Effector memory CD8-positive, alpha-beta T cell (primary cell): ENCODE measurements at regions not wholly inside any gene's neighbourhood (a gene's known extent, or its start where the extent isn't known, plus 50 kb on each side); places are given as distances from the start of the nearest gene placed in this dataset.
A peak's percentile ranks its signal among the peaks of the same experiment; 100 is the strongest.
"Not testable (repeated sequence)": the region's sequence is repeated elsewhere in the genome, so short reads cannot be mapped to it uniquely, and the experiment has no call there.

ENCODE experiments used
- ATAC-seq: fragments of 150-1000 bp; cut with Tn5 transposase; replicated peaks from 2 replicates; pipeline ENCODE4 v1.10.0; 2021; ENCODE audit warnings: mild to moderate bottlenecking, moderate library complexity
- DNase-seq, 3 experiments: peaks; one replicate each; pipeline ENCODE4 v3.0.0; 2021
- H3K27ac Mint-ChIP-seq, 2 donors: one replicate each; pipeline ENCODE4 v1.8.0; 2022; ENCODE audit warnings: mild to moderate bottlenecking in 2 of 2, mixed read lengths in 2 of 2, moderate library complexity in 2 of 2
- H3K27me3 Mint-ChIP-seq, 2 donors: one replicate each; pipeline ENCODE4 v1.8.0; 2022; ENCODE audit warnings: mixed read lengths in 2 of 2
- H3K36me3 Mint-ChIP-seq: one replicate; pipeline ENCODE4 v1.8.0; 2022; ENCODE audit warnings: mild to moderate bottlenecking, moderate library complexity, mixed read lengths; ENCODE audit not compliant: insufficient read depth
- H3K4me1 Mint-ChIP-seq, 2 donors: one replicate each; pipeline ENCODE4 v1.8.0; 2022; ENCODE audit warnings: low read depth in 2 of 2, mixed read lengths in 2 of 2
- H3K4me3 Mint-ChIP-seq, 2 donors: one replicate each; pipeline ENCODE4 v1.8.0; 2022; ENCODE audit warnings: mild to moderate bottlenecking in 2 of 2, mixed read lengths in 2 of 2, moderate library complexity in 2 of 2
- H3K9me3 Mint-ChIP-seq, 2 donors: one replicate each; pipeline ENCODE4 v1.8.0; 2022; ENCODE audit warnings: mixed read lengths in 2 of 2

DNA sequence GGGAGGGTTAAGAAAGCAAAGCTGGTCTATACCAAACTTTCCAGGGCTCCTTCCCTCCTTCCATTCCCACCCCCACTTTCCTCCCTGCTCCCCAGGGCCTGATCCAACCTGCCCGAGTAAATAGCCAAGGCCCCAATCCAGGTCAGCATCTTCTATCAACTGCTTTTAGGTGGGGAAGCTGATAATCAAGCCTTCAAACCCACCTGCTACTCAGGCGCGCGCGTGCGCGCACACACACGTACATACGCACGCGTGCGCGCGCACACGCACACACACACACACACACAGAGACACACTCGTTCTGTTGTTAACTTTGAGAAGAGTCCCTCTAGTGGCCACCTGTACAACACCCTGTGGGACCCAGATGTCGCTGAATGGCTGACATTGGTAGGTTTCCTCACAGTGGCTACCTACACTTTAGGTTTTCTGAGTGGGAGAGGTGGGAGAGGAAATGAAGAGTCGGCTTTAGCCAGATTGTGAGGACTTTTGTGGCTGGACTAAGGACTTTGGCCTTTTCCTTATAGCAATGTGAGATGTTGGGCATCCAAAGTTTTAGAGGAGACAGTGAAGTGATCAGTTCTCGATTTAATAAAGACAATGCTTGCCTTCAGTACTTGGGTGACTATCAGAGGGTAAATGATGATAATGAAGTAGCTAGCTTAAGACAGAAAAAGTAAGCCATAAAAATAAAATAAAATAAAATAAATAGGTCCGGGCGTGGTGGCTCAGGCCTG is 179.9 kb upstream of the C2CD4B start:
- Mint-ChIP-seq H3K9me3 (no peaks in the 10 kb centered on the region), H3K4me1 (peaks cover 4 to 6% of the 10 kb centered on the region in 2 donors), H3K27me3 (peaks cover 12 to 13% of the 10 kb centered on the region in 2 donors), H3K4me3 (peak overlapping the region; percentile 69 to 76), H3K27ac (peak overlapping the region in 1 of 2 donors; percentile 84), H3K36me3 (peaks cover 3% of the 10 kb centered on the region)
- DNase-seq = peak; percentile 4 to 29 (median 8)
- ATAC-seq = peak; percentile 69

DNA sequence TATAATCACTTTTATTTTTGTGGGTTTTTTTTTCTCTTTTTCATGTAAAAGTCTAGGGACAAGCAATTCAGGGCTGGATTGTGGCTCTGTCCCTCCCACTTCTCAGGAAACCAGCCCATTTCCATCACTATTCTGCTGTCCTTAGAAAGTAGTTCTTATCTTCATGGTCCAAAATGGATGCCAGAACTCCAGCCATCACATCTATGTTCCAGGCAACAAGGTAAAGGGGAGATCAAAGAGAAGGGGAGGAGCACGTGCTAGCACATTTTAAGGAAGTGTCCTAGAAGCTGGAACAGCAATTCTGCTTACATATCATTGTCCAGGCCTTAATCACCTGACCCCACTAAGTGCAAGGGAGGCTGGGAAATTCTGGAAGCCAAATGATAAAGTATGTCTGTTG is 181.1 kb upstream of the C2CD4B start:
- H3K36me3 Mint-ChIP-seq = peaks cover 3% of the 10 kb centered on the region
- no peak for ATAC-seq
- H3K4me1 Mint-ChIP-seq = peaks cover 4 to 6% of the 10 kb centered on the region in 2 donors
- H3K27me3 Mint-ChIP-seq = peaks cover 6 to 14% of the 10 kb centered on the region in 2 donors
- no peaks in the 10 kb centered on the region for H3K9me3 Mint-ChIP-seq
- H3K27ac Mint-ChIP-seq = no peak overlapping the region
- no peak overlapping the region for H3K4me3 Mint-ChIP-seq
- DNase-seq = no peak

DNA sequence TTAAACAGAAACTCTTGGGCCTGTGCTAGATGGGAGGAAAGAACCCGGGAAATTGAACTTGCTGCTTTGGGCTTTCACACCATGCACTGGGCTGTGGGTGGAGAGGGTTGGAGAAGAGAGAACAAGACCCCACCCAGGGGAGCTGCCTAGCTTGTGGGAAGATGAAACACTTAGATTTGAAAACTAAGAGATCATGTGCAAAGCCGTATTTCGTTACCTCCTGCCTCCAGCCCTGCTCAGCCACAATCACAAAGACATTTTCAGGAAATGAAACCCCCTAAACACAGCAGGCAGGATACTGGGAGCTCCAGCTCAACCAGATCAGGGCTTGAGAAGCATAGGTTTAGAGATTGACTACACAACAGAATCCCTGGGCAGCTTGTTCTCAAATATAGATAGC is 183.0 kb upstream of the C2CD4B start:
- no peaks in the 10 kb centered on the region for H3K9me3 Mint-ChIP-seq
- ATAC-seq = no peak
- H3K27ac Mint-ChIP-seq = no peak overlapping the region
- H3K4me1 Mint-ChIP-seq = peaks cover 4 to 6% of the 10 kb centered on the region in 2 donors
- no peak for DNase-seq
- H3K27me3 Mint-ChIP-seq = peaks cover 21 to 23% of the 10 kb centered on the region in 2 donors
- H3K4me3 Mint-ChIP-seq = no peak overlapping the region
- peaks cover 3% of the 10 kb centered on the region for H3K36me3 Mint-ChIP-seq

DNA sequence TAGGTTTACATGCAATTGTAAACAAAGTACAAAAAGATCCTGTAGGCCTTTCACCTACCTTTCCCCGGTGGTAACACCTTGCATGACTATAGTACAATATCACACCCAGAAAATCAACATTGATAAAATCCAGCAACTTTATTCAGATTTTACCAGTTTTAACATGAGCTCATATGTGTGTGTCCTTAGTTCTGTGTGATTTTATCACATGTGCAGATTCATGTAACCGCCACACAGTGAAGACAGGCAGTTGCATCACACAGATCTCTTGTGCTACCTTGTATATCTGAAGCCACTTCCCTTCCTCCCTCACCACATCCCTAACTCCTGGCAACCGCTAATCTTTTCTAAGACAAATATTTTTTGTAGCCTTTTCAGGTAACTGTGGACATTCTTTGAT is 183.5 kb upstream of the C2CD4B start:
- H3K4me1 Mint-ChIP-seq = peaks cover 4 to 6% of the 10 kb centered on the region in 2 donors
- H3K36me3 Mint-ChIP-seq = peaks cover 3% of the 10 kb centered on the region
- ATAC-seq (no peak), DNase-seq (no peak)
- H3K4me3 Mint-ChIP-seq = no peak overlapping the region
- H3K27ac Mint-ChIP-seq = no peak overlapping the region
- H3K27me3 Mint-ChIP-seq = peaks cover 21 to 27% of the 10 kb centered on the region in 2 donors
- H3K9me3 Mint-ChIP-seq = no peaks in the 10 kb centered on the region

DNA sequence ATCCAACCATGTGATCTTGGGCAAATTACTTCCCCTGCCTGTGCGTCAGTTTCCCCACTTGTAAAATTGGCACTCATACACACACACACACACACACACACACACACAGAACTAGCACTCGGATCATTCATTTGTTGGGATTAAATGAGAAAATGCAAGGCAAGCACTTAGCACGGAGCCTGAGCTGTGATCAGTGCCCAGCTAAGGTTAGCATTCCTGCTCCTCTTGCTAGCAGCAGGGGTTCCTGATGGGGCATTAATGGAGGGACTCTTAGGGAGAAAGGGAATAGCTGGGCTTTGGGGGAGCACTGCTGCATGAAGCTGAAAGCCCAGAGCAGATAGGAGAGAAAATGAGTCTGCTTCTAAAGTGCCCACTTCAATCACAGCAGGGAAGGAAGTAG is 187.7 kb upstream of the C2CD4B start:
- Mint-ChIP-seq H3K4me3 (no peak overlapping the region), H3K27ac (no peak overlapping the region), H3K36me3 (peaks cover 3% of the 10 kb centered on the region), H3K27me3 (peaks cover 25 to 59% of the 10 kb centered on the region in 2 donors), H3K9me3 (no peaks in the 10 kb centered on the region), H3K4me1 (no peaks in the 10 kb centered on the region)
- ATAC-seq = no peak
- DNase-seq = no peak

DNA sequence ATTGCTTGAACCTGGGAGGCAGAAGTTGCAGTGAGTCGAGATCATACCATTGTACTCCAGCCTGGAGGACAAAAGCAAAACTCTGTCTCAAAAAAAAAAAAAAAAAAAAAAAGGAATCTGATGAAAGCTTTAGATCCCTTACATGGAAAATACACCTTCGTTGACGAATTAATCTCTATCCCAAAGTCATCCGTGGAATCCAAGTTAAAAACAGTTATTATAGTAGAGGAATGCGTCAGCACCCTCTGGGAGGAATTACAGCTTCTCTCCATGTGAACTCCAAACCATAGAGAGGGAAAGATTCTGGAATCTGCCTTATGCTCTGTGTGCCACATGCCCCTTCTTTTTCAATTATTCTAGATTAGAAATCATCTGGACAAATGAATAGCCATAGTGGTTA is 192.3 kb upstream of the C2CD4B start:
- Mint-ChIP-seq H3K27ac (no peak overlapping the region), H3K27me3 (peaks cover 32 to 89% of the 10 kb centered on the region in 2 donors), H3K4me3 (no peak overlapping the region), H3K4me1 (no peaks in the 10 kb centered on the region), H3K9me3 (no peaks in the 10 kb centered on the region), H3K36me3 (no peaks in the 10 kb centered on the region)
- ATAC-seq (no peak), DNase-seq (no peak)

DNA sequence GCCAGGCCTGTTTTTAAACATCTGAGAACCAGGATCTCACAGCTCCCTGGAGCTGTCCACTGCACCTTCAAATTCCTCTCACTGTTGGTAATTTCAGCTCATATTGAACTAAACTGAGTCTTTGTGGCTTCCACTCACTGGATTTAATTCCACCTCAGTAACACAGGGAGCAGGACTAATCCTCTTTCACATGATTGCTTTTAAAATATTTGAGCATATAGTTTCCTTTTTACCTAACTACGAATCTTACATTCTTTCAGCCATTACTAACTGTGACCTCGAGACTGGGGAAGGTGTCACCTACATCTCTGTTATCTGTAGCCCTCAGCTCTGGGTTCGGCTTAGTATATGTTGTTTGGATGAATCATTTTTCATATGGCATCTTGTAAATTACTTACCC is 194.3 kb upstream of the C2CD4B start:
- no peaks in the 10 kb centered on the region for H3K4me1 Mint-ChIP-seq
- H3K9me3 Mint-ChIP-seq = no peaks in the 10 kb centered on the region
- no peaks in the 10 kb centered on the region for H3K36me3 Mint-ChIP-seq
- ATAC-seq (no peak), DNase-seq (no peak)
- H3K4me3 Mint-ChIP-seq = no peak overlapping the region
- H3K27me3 Mint-ChIP-seq = peaks cover 37 to 85% of the 10 kb centered on the region in 2 donors
- no peak overlapping the region for H3K27ac Mint-ChIP-seq

DNA sequence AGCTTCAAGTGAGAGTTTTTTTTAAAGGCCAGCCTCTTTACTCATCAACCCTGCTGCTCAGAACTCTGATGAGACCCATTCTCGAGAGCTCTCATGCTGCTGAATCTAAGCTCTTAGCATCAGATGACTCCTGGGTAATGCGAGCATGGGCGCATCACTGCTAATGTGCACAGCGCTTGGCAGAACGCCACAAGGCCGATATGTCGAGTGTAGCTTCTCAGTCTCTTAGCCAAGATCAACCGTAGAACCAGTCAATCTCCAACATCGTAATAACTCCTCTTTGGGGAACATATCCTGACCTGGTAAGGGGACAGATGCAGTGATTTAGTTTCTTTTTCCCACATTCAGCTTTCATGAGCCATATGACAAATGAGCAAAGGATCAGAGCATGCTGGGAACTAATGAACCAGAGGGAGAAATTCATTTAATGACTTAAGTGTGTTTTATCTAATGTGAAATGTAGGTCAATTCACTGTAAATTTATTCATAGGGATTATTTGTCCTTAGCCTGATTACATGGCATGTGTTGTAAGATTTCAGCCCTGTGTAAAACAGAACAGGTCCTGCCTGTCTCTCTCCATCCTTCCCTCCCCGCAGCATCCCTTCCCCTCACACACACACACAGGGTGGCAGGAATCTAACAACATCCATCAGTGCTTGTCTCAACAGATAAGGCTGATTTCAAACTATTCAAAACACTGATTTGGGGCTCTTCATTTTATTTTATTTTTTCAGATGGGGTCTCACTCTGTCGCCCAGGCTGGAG is 195.4 kb upstream of the C2CD4B start:
- Mint-ChIP-seq H3K4me1 (no peaks in the 10 kb centered on the region), H3K27ac (no peak overlapping the region), H3K9me3 (no peaks in the 10 kb centered on the region), H3K4me3 (no peak overlapping the region), H3K27me3 (peaks cover 48 to 86% of the 10 kb centered on the region in 2 donors), H3K36me3 (no peaks in the 10 kb centered on the region)
- no peak for ATAC-seq
- DNase-seq = no peak

DNA sequence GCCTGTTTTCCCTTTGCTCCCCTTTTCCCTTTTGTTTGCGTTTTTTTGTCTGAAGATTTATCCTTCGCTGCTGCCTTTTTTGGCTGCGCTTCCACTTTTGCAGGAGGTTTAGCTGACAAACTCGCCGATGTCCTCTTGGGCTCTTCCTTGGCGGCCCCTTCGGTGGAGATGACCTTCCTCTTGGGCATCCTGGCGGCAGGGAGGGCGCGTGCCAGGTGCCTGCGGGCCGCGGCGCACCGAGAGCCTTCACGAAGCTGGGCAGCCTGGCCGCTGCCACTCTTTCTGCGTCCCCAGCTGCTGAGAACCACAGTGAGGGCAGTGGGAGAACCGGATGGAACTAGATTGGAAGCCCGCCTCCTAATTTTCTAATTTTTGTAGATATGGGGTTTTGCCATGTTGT is 197.1 kb upstream of the C2CD4B start:
- Mint-ChIP-seq H3K27me3 (peaks cover 58 to 90% of the 10 kb centered on the region in 2 donors), H3K4me3 (no peak overlapping the region), H3K36me3 (no peaks in the 10 kb centered on the region), H3K4me1 (no peaks in the 10 kb centered on the region), H3K9me3 (no peaks in the 10 kb centered on the region), H3K27ac (no peak overlapping the region)
- ATAC-seq (no peak), DNase-seq (no peak)

DNA sequence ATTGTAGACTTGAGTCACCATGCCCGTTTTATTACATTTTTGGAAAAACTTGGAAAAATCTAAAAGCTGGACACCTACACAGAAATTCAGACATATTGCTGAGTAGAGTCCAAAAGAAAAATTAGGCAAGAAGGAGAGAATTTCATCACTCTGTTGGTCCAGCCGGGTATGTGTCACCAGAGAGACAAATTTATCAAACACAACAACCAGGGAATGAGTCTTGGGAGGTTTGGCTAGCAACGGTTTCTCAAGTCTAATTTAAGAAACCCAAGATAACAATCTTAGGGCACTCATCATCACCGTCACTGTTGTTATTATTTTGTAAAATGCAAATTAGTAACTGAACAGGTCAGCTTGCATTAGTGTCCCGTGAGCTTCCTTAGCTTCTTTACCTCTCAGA is 197.5 kb upstream of the C2CD4B start:
- H3K4me3 Mint-ChIP-seq = no peak overlapping the region
- no peaks in the 10 kb centered on the region for H3K4me1 Mint-ChIP-seq
- no peaks in the 10 kb centered on the region for H3K9me3 Mint-ChIP-seq
- ATAC-seq (no peak), DNase-seq (no peak)
- no peaks in the 10 kb centered on the region for H3K36me3 Mint-ChIP-seq
- no peak overlapping the region for H3K27ac Mint-ChIP-seq
- peaks cover 56 to 87% of the 10 kb centered on the region in 2 donors for H3K27me3 Mint-ChIP-seq

DNA sequence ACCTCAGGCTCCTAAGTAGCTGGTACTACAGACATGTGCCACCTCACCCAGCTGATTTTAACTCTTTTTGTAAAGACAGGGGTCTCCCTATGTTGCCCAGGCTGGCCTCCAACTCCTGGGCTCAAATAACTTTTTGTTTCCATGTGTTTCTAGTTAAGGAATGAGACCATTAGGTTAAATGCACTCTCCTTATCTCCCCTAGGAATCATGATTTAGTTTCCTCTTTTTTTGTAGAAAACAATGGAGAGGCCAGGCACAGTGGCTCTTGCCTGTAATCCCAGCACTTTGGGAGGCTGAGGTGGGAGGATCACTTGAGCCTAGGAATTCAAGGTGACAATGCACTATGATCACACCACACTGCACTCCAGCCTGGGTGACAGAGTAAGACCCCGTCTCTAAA is 198.8 kb upstream of the C2CD4B start:
- no peak overlapping the region for H3K4me3 Mint-ChIP-seq
- H3K27ac Mint-ChIP-seq = no peak overlapping the region
- no peaks in the 10 kb centered on the region for H3K36me3 Mint-ChIP-seq
- peaks cover 56 to 75% of the 10 kb centered on the region in 2 donors for H3K27me3 Mint-ChIP-seq
- no peaks in the 10 kb centered on the region for H3K4me1 Mint-ChIP-seq
- DNase-seq (no peak), ATAC-seq (no peak)
- H3K9me3 Mint-ChIP-seq = no peaks in the 10 kb centered on the region

DNA sequence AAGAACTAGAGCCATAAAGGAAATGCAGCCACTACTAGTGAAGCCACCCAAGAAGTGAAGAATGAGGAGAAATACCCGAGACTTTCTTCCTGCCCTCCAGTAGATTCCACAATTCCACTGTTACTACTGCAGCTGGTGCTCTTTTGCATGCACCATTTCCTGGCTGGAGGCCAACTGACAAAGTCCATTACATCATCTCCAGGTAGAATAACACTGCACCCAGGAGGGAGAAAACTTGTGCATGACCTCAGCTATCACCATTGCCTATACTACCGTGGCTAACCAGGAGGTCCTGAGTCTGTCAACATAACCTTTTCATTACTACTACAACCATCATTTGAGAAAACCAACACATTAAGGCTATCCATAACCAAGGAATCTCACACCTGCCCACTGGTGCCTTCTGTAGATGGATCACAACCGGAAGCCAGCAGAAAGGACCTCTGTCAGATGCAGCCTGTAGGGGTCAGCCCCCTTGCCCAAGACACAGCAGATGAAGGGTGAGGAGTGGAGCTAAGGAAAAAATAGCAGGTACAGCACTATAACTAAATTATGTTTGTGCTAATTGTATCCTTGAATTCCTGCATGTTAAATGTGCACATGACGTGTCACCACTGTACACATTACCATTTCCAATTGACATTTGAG is 200.8 kb upstream of the C2CD4B start:
- Mint-ChIP-seq H3K4me1 (no peaks in the 10 kb centered on the region), H3K36me3 (no peaks in the 10 kb centered on the region), H3K27ac (no peak overlapping the region), H3K4me3 (no peak overlapping the region), H3K9me3 (no peaks in the 10 kb centered on the region), H3K27me3 (peaks cover 51 to 63% of the 10 kb centered on the region in 2 donors)
- no peak for ATAC-seq
- no peak for DNase-seq

DNA sequence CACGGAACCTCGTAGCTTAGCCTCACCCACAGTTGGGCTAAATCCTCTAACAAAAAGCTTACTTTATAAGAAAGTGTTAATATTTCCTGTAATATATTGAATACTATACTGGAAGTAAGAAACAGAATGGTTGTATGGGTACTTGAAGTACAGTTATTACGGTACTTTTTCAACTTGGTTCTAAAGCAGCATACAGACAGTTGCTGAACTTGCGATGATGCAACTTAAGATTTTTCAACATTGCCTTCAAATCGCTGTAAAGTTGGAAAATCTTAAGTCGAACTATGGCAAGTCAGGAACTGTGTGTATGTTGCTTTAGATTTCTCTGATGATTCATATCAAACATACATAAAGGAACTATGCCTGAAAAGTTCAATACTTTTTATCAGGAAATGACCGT is 204.4 kb upstream of the C2CD4B start:
- Mint-ChIP-seq H3K36me3 (no peaks in the 10 kb centered on the region), H3K27ac (no peak overlapping the region), H3K4me3 (no peak overlapping the region), H3K4me1 (no peaks in the 10 kb centered on the region), H3K9me3 (no peaks in the 10 kb centered on the region), H3K27me3 (peaks cover 62 to 63% of the 10 kb centered on the region in 2 donors)
- no peak for ATAC-seq
- DNase-seq = no peak

DNA sequence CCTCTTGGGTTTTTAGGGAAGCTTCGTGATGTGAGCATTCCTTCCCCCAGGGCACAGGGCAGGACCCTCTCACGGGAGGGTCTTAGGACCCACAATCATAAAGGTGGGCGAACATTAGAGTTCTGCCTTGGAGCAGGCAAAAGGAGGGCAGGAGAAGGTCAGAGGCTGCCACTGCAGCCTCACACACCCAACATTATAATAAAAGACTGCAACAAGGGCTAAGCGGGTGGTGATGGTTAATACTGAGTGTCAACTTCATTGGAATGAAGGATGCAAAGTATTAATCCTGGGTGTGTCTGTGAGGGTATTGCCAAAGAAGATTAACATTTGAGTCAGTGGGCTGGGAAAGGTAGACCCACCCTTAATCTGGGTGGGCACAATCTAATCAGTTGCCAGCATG is 206.6 kb upstream of the C2CD4B start:
- H3K4me3 Mint-ChIP-seq, H3K4me1 Mint-ChIP-seq, H3K27ac Mint-ChIP-seq, ATAC-seq, H3K9me3 Mint-ChIP-seq, H3K36me3 Mint-ChIP-seq, DNase-seq: not testable (repeated sequence)
- peaks cover 45 to 49% of the 10 kb centered on the region in 2 donors for H3K27me3 Mint-ChIP-seq
